GM18520 (cell line): ENCODE measurements at regions not wholly inside any gene's neighbourhood (a gene's known extent, or its start where the extent isn't known, plus 50 kb on each side); places are given as distances from the start of the nearest gene placed in this dataset.
"Not testable (repeated sequence)": the region's sequence is repeated elsewhere in the genome, so short reads cannot be mapped to it uniquely, and the experiment has no call there.

ENCODE experiments used
- ATAC-seq: cut with Tn5 transposase; IDR thresholded peaks from one replicate; pipeline ENCODE4 v1.9.1; 2021; ENCODE audit not compliant: unreplicated experiment

DNA sequence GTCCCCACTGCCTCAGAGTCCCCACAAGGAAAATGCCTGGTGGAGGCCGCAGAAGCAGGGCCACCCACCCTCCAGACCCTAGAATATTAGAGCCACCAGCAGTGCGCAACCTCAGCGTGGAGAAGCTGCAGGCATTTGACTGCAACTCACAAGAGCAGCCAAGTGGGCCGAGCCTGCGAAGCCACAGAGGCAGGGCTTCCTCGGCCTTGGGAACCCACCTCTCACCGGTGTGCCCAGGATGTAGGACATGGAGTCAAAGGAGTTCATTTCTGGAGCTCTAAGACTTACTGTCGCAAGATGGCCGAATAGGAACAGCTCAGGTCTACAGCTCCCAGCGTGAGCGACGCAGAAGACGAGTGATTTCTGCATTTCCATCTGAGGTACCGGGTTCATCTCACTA is 397.9 kb upstream of the PIK3R1 start:
- no peak for ATAC-seq

- no peak for ATAC-seq
Measured at GRCh38 chr5:67816456-67816855, 399.1 kb upstream of the PIK3R1 start.

DNA sequence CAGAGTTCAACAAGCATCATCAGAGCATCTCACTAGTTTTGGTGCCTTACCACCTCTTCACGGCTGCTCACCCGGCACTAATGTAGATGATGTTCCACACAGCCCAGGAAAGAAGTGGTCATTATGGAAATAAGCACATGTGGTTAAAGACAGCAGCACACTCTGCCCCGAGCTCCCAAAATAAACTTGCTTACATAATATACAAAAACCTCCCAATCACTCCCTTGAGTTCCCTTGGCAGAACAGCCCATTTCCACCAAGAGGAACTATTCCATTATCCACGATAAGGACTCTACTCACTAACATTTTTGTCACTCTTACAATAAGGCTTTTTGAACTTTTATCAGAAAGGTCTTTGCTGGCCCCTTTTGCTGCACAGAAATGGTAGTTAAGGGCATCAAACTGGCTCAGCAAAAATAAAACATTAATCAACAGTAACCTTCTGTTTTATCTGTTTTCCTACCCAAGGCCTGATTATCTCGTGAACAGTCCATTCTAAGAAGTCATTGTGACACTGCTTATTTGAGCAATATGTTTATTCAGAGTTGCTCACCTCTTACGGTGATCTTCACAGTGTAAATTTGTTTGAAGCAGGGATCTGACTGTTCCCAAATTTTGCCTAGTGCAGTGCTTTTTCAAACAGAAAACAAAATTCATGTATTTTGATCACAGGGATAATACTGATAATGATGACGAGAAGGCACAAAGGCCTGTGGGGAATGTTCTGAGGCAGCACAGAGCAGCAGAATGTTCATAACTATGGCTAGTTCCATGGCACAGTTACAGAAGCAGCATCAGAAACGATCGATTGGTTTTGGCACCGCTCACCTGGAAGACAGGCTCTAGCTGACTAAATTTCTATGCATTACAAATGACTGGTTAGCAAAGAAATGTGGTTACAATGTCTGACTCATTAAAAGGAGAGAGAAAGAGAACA is 399.8 kb upstream of the PIK3R1 start:
- ATAC-seq, result no peak

DNA sequence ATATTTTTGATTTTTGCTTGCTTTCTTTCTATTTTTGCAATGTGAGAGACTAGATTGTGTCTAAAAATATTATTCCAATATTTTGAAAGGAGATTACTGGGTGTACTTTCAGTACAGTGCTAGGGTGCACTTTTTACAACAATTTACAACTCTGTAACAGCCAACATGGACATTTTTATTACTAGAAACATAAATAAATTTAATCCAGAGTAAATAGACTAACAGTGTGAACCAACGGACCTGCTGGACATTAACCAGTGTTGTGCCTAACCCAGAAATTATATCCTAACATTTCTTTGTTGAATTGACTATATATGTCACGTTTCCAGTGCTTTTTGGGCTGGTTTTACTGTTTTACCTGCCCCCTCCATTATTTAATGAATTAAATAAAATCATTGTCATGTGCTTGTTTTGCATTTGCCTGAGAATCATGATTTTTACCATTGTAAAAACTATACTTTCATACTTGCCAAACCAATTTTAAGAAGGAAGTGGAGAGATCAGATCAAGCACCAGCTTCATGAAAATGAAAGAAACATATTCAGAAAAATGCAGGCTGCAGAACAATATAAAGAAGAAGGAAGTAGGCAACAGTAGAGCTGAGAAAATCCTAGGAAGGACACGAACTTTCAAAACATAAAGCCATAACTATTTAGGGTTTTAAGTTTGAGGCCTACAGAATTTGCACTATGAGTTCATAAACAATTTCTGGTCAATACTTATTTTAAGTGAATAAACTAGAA is 400.8 kb upstream of the PIK3R1 start:
- ATAC-seq, result no peak

DNA sequence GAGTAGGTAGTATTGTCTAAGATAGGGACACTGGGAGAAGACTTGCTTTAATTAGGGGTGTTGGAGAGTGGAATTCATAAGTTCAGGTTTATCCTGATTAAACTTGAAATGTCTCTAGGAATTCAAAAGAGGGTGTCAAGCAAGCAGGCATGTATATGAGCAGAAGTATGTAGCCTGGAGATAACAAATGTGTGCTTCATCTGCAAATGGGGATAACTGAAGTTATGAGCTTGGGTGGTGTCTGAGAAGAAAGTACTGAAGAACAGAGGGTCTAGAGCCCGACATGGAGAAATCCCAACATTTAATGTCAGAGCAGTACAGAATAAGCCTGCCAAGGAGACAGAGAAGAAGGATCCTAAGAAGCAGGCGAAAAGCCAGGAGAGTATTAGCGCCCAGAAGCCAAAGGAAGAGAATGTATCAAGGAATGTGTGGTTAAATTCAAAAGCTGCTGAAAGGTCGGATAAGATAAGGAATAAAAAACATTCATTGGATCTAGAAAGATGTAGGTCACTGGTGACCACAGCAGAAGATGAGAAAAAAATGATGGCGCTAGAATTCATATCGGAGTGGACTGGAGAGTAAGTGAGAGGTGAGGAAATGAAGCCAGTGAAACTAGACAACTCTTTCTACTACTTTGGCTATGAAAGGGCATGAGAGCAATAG is 401.5 kb upstream of the PIK3R1 start:
- ATAC-seq, result no peak

DNA sequence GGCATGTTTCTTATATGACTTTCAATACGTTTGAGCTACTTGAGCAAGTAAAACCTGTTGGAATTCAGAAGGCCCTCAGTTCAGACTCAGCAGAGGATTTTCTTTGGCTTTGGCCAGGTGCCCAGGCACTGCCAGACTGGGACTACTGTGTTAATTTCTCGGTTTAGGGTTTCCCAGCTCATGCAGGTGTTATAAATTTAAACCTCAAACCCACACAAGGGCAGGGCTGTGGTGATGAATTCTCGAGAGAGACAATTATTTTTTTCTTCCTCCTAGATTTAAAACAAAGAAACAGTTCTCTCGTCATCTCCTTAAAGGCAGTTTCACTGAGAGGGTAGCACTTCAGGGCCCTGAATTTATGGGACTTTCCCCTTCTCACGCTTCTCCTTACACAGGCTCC is 406.0 kb upstream of the PIK3R1 start:
- ATAC-seq, result peak; percentile 54

GRCh38 chr5:67808340-67808739 is 407.2 kb upstream of the PIK3R1 start:
- ATAC-seq, result no peak

DNA sequence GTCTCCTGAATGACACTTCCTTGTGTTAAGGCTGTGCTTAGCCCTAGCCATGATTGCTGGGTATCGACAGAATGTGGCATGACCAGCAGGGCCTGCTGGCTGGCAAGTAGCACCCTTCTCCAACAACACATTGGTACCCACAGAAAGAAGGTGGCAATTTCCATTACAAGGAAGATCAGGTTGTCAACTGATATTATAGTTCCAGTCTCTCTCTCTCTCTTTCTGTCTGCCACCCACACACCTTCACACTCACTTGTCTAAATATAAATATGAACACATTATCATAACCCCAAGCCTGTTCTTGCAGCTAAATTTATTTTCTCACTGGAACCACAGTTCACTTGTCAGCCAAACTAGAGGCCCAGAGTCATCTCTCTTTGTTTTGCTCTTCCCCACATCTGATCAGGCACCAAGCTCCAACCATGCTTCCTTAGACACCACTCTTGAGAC is 408.1 kb upstream of the PIK3R1 start:
- peak; percentile 34 for ATAC-seq

DNA sequence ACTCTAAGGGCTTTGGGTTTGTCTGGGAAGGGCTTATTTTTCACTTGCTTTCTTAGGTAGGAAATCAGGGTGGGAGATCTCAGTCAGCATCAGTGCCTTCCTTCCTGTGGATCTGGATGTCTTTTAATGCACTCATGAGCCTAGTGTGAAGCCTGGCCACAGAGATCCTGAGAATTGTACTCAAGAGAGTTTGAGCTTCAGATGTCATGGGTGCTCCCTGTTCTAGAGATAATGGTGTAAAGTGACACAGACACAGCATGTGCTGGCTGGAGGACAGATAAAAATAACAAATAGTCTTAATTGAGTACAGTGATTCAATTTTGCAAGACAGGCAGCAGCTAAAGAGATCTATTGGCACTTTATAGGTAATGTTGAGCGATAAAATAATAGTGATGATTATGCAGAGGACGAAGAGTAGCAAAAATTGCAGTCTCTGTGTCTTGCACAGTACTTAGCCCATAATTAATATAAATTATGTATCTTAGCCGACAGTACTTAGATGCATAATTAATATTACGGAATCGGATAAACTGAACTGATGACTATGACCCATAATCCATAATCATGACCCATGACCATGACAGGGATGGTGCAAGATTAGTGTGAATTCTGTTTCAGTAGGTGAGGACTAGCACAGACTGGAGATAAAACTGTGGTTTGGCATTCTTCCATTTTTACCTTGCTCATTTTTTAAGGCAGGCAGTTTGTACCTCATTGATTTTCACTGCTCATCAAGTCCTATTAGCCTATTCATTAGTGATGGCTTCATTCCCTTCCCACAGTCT is 408.7 kb upstream of the PIK3R1 start:
- no peak for ATAC-seq

GRCh38 chr5:67805666-67806348 is 409.7 kb upstream of the PIK3R1 start:
- no peak for ATAC-seq

DNA sequence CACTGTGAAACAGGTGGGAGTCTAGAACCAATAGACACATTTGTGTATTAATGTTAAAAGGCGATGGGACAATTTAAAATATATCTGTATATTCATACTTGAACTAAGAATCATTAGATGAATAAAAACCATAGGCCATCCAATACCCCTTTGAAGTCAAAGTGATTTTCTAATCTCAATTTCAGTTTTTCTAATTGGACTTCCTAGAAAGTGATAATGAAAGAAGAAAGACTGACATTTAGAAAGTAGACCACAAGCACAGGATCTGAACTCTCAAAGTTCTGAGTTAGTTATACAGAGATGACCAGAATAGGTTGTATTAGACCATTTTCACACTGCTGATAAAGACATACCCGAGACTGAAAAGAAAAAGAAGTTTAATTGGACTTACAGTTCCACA is 412.8 kb upstream of the PIK3R1 start:
- no peak for ATAC-seq

GRCh38 chr5:67799732-67800234 is 415.8 kb upstream of the PIK3R1 start:
- ATAC-seq, result no peak

- not testable (repeated sequence) for ATAC-seq
Measured at GRCh38 chr5:67798470-67798869, 417.1 kb upstream of the PIK3R1 start.

DNA sequence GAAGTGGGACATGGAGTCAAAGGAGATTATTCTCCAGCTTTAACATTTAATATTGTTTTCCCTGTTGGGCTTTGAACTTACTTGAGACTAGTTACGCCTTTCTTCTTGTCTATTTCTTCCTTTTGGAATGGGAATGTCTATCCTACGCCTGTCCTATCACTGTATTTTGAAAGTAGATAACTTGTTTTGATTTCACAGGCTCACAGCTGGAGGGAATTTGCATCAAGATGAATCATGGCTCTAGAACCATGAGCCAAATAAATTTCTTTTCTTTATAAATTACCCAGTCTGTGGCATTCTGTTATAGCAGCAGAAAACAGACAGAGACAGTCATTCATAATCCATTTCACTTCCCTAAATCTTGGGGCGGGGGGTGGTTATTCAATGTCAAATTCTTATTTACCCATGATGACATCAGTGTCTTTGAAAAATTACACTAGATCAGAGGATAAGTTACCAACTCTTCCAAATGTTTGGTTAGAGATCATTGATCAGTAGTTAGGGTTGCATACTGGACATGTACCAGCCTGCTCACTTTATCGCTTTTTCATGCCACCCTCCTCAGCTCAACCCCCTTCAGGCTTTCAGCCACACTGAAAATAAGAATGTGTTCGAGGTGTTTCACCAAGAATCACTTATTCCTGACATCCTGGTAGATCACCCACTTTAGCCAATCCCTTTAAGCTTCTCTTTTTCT is 419.6 kb upstream of the PIK3R1 start:
- no peak for ATAC-seq

DNA sequence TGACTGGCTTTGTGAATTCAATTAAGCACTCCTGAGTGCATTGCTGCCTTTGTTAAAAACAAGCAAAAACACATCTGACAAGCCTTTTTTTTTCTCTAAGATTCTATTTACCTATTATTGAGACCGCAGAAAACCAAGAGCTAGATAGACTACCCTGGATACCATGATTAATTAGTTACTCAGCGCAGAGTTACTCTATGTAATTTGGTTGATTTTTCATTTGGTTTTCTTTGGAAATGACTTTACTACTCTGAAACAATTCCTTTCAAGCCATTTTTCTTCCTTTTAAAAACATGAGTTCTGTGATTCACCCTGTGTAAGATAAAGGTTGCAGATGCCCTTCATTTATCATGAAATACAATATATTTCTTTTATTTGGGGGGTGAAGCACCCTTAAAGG is 421.6 kb upstream of the PIK3R1 start:
- ATAC-seq, result no peak

DNA sequence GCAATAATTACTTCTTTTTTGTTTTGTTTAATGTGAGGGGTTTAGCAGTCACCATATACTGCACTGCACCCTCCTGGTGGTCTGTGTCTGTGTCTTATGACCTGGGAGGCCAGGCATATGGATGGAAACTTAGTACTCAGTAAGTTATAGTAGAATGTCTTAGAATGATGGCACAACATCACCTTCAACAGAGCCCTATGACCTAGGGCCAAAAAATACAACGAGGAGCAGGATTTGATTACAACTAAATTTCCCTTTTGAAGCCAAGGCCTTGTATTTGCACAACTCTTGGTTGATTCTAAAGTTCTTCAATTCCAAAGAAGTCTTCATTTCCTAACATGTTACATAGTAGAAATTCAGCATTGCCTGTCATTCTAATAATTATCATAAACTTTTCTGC is 422.1 kb upstream of the PIK3R1 start:
- no peak for ATAC-seq

- ATAC-seq, result no peak
Measured at GRCh38 chr5:67792891-67793290, 422.7 kb upstream of the PIK3R1 start.

GRCh38 chr5:67790390-67790789 is 425.2 kb upstream of the PIK3R1 start:
- ATAC-seq, result no peak

DNA sequence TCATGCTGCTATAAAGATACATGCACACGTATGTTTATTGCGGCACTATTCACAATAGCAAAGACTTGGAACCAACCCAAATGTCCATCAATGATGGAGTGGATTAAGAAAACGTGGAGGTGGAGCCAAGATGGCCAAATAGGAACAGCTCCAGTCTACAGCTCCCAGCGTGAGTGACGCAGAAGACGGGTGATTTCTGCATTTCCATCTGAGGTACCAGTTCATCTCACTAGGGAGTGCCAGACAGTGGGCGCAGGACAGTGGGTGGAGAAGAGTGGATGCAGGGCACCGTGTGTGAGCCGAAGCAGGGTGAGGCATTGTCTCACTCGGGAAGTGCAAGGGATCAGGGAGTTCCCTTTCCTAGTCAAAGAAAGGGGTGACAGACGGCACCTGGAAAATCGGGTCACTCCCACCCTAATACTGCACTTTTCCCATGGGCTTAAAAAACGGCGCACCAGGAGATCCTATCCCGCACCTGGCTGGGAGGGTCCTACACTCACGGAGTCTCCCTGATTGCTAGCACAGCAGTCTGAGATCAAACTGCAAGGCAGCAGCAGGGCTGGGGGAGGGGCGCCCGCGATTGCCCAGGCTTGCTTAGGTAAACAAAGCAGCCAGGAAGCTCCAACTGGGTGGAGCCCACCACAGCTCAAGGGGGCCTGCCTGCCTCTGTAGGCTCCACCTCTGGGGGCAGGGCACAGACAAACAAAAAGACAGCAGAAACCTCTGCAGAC is 435.5 kb upstream of the PIK3R1 start:
- ATAC-seq, result not testable (repeated sequence)
